Testis (tissue), 2 donors: ENCODE measurements at regions not wholly inside any gene's neighbourhood (a gene's known extent, or its start where the extent isn't known, plus 50 kb on each side); places are given as distances from the start of the nearest gene placed in this dataset.

Source experiments
- DNase-seq: peaks from one replicate; pipeline ENCODE4 v3.0.0-alpha.2; 2019
- H3K27ac ChIP-seq, 2 donors: fragments of 200-600 bp; sonication (generic); one replicate each; pipeline ENCODE4 v1.5.1; 2019
- H3K27me3 ChIP-seq: fragments of 200-600 bp; sonication (generic); one replicate; pipeline ENCODE4 v1.5.1; 2019
- H3K36me3 ChIP-seq: fragments of 200-600 bp; sonication (generic); one replicate; pipeline ENCODE4 v1.5.1; 2017; ENCODE audit warnings: low read depth; ENCODE audit errors: missing control alignments
- H3K4me1 ChIP-seq: fragments of 200-600 bp; sonication (generic); one replicate; pipeline ENCODE4 v1.5.1; 2019
- H3K4me3 ChIP-seq, 2 donors: fragments of 200-600 bp; sonication (generic); one replicate each; pipeline ENCODE4 v1.5.1; 2017 to 2019
- H3K9me3 ChIP-seq: fragments of 200-600 bp; sonication (generic); one replicate; pipeline ENCODE4 v1.5.1; 2017
- POLR2A ChIP-seq: fragments of 450-650 bp; IDR thresholded peaks from one replicate; pipeline ENCODE4 v1.6.1; 2017; ENCODE audit warnings: antibody characterized with exemption, mild to moderate bottlenecking, moderate library complexity
- WGBS, 2 donors: methylation state at CpG; one replicate each; pipeline ENCODE4 v1.1.5; 2018; 5-methylcytosine and 5-hydroxymethylcytosine counted together
- intact Hi-C: fragments of 100-400 bp; cut with DNase I; formaldehyde crosslinking; loops from one replicate; pipeline ENCODE4 v1.15.1; 2023; ENCODE audit warnings: low total_unique reads
- TF ChIP-seq, protein P1 (sequence below), 3 experiments: fragments of 450-650 bp in 2 of 3; fragments of 200-600 bp in 1 of 3; sonication (generic) in 1 of 3; IDR thresholded peaks; one replicate each; pipeline ENCODE4 v1.5.1; 2016 to 2019; ENCODE audit warnings: antibody characterized with exemption in 3 of 3, mild to moderate bottlenecking in 2 of 3, moderate library complexity in 1 of 3

DNA sequence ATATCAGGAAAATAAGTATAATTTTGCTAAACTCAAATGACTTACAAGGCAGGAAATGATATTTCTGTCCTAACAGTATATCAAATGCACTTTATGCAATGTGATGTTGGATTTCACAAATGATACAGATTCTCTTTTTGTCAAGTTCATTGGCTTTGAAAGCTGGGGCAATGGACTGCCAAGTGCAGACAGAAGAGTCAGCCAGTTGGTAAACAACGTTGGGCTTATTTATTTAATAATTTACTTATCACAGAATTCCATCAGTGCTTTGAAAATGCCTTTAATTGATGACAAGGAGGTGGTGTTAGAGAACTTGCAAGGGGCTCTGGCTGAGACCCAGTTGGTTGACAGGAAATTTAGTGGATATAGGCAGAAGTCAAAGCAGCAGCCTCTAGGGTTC, 79.9 kb upstream of the ADGRG2 start:
- Histone ChIP-seq H3K4me1 (no peaks in the 10 kb centered on the region), H3K27ac (no peak overlapping the region), H3K27me3 (no peaks in the 10 kb centered on the region), H3K4me3 (no peak overlapping the region), H3K36me3 (no peaks in the 10 kb centered on the region), H3K9me3 (no peaks in the 10 kb centered on the region)
- WGBS, 2 donors = 23 to 28% methylated on average over 1 of the region's 1 CpG
- intact Hi-C loops = no loop called here
- no peak for DNase-seq
- TF ChIP-seq, protein P1, sequence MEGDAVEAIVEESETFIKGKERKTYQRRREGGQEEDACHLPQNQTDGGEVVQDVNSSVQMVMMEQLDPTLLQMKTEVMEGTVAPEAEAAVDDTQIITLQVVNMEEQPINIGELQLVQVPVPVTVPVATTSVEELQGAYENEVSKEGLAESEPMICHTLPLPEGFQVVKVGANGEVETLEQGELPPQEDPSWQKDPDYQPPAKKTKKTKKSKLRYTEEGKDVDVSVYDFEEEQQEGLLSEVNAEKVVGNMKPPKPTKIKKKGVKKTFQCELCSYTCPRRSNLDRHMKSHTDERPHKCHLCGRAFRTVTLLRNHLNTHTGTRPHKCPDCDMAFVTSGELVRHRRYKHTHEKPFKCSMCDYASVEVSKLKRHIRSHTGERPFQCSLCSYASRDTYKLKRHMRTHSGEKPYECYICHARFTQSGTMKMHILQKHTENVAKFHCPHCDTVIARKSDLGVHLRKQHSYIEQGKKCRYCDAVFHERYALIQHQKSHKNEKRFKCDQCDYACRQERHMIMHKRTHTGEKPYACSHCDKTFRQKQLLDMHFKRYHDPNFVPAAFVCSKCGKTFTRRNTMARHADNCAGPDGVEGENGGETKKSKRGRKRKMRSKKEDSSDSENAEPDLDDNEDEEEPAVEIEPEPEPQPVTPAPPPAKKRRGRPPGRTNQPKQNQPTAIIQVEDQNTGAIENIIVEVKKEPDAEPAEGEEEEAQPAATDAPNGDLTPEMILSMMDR (IDR thresholded peaks at IDR 0.05) = no peak
- no peak for TF ChIP-seq POLR2A

DNA sequence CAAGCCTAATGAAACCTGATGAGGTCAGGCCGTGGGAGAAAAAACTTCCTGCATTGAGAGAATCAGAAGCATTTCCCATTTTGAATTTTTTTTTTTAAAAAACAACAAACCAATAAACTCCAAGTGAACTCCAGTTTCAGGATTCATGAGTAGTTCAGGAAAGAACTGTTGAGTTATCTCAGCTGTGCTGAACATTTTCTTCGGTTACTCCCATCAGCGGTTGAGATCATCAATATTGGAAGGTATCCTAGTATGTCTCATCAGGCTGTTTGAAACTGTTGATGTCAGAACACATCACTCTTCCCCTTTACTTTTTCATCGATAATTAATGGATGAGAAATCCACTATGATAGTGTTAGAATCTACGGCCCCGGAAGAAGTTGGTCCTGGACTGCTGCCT, 82.4 kb upstream of the ADGRG2 start:
- Histone ChIP-seq H3K36me3 (no peaks in the 10 kb centered on the region), H3K4me3 (no peak overlapping the region), H3K4me1 (no peaks in the 10 kb centered on the region), H3K27ac (no peak overlapping the region), H3K27me3 (no peaks in the 10 kb centered on the region), H3K9me3 (no peaks in the 10 kb centered on the region)
- DNase-seq = no peak
- intact Hi-C loops = no loop called here
- WGBS, 2 donors = 72 to 91% methylated on average over 4 to 6 of the region's 6 CpGs
- TF ChIP-seq POLR2A = no peak
- TF ChIP-seq, protein P1 (IDR thresholded peaks at IDR 0.05) = no peak

DNA sequence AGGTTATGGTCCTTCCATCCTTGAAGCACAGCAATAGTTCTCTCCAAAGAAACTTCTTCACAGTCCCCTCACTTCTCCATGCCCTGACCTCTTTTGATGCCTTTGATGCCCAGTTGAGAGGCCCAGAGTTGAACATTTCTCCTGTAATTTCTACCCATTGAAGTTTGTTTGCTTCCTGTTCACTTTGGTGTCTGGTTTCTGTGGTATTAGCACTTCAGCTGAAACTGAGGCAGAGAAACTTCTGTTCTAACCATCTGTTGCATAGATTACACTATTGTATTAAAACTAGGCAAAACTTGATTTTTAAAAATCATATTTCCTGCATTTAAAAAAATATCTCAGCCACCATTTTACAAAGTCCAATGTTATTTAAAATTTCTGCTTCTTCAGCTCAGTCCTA, 89.8 kb upstream of the ADGRG2 start:
- intact Hi-C loops = no loop called here
- Histone ChIP-seq H3K36me3 (no peaks in the 10 kb centered on the region), H3K27me3 (no peaks in the 10 kb centered on the region), H3K4me3 (no peak overlapping the region), H3K27ac (no peak overlapping the region), H3K4me1 (no peaks in the 10 kb centered on the region), H3K9me3 (no peaks in the 10 kb centered on the region)
- TF ChIP-seq, protein P1 (IDR thresholded peaks at IDR 0.05) = no peak
- TF ChIP-seq POLR2A = no peak
- no peak for DNase-seq

DNA sequence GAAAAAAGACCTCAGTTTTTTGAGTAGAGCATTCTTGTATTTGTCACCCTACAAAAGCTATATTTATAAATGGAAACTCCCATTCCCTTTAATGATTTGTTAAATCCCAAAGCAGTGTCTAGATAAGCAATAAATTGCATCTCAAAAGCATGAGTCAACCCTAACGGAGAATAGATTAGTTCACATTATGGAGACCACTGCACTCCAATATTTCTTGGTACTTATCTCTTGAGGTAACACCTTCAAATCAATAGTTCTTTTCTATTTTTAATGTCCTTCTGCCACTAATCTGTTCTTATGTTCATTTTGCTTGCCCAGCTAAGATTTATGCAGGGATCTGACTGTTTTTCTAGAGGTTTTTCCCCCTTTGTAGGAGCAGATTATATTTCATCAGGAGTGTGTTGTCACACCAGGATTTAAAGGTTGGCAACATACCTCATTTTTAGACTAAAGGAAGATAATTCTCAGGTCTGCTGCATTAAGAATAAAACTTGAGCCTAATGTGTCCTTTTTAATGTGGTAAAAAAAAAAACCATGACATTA, 91.4 kb upstream of the ADGRG2 start:
- no peaks in the 10 kb centered on the region for H3K9me3 ChIP-seq
- intact Hi-C loops = no loop called here
- WGBS, 2 donors = 81 to 85% methylated on average over 1 of the region's 1 CpG

DNA sequence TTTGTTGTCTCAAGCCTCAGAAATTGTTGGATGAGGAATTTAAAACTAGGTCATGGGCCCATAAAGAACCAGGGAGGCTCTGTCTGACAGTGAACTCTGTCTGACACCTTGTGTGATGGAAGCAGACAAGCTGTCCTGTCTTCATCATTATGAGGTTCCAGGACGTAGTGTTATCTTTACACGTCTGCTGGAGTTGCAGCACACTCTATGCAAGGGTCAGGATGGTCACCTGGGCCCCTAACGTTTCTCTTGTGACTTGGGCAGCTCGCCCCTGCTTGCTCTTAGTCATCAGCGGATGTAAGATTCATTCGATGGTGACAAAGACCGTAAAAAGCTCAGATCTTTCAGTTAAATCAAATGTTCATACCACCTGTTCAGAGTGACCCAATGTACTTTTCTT, 92.0 kb upstream of the ADGRG2 start:
- TF ChIP-seq, protein P1 (IDR thresholded peaks at IDR 0.05) = no peak
- TF ChIP-seq POLR2A = no peak
- 82 to 83% methylated on average over 4 of the region's 7 CpGs for WGBS, 2 donors
- DNase-seq = no peak
- H3K9me3 ChIP-seq = no peaks in the 10 kb centered on the region
- no peaks in the 10 kb centered on the region for H3K4me1 ChIP-seq
- no peak overlapping the region for H3K27ac ChIP-seq
- H3K27me3 ChIP-seq = no peaks in the 10 kb centered on the region
- intact Hi-C loops = no loop called here
- no peak overlapping the region for H3K4me3 ChIP-seq
- no peaks in the 10 kb centered on the region for H3K36me3 ChIP-seq

More for the DNA sequence above, 91.4 kb upstream of the ADGRG2 start:
- Histone ChIP-seq H3K4me3 (no peak overlapping the region), H3K27ac (no peak overlapping the region), H3K36me3 (no peaks in the 10 kb centered on the region), H3K27me3 (no peaks in the 10 kb centered on the region), H3K4me1 (no peaks in the 10 kb centered on the region)
- no peak for DNase-seq
- TF ChIP-seq POLR2A = no peak
- TF ChIP-seq, protein P1 (IDR thresholded peaks at IDR 0.05) = no peak
